Vagina (tissue), 2 donors: ENCODE measurements at regions not wholly inside any gene's neighbourhood (a gene's known extent, or its start where the extent isn't known, plus 50 kb on each side); places are given as distances from the start of the nearest gene placed in this dataset.
"Not testable (repeated sequence)": the region's sequence is repeated elsewhere in the genome, so short reads cannot be mapped to it uniquely, and the experiment has no call there.

Source experiments
- DNase-seq, 2 donors: peaks; one replicate each; pipeline ENCODE4 v3.0.0-alpha.2; 2017; ENCODE audit errors: extremely low spot score in 2 of 2
- H3K27ac ChIP-seq: fragments of 200-600 bp; sonication (generic); one replicate; pipeline ENCODE4 v1.5.1; 2019
- H3K27me3 ChIP-seq: fragments of 200-600 bp; sonication (generic); one replicate; pipeline ENCODE4 v1.5.1; 2019
- H3K36me3 ChIP-seq, 2 donors: fragments of 200-600 bp; sonication (generic); one replicate each; pipeline ENCODE4 v1.5.1; 2017 to 2019
- H3K4me1 ChIP-seq: fragments of 200-600 bp; sonication (generic); one replicate; pipeline ENCODE4 v1.5.1; 2019
- H3K4me3 ChIP-seq, 2 donors: fragments of 200-600 bp; sonication (generic); 1 replicate in 1 of 2; 2 replicates in 1 of 2; pipeline ENCODE4 v1.5.1; 2016 to 2019
- H3K9me3 ChIP-seq: fragments of 200-600 bp; sonication (generic); one replicate; pipeline ENCODE4 v1.5.1; 2019
- CTCF ChIP-seq, 3 experiments: fragments of 450-650 bp in 2 of 3; fragments of 200-600 bp in 1 of 3; sonication (generic) in 1 of 3; IDR thresholded peaks; one replicate each; pipeline ENCODE4 v1.5.1; 2017 to 2019; ENCODE audit warnings: antibody characterized with exemption in 3 of 3, mild to moderate bottlenecking in 2 of 3, moderate library complexity in 2 of 3
- POLR2A ChIP-seq, 2 donors: fragments of 450-650 bp; IDR thresholded peaks; one replicate each; pipeline ENCODE4 v1.6.1; 2017; ENCODE audit warnings: antibody characterized with exemption in 2 of 2, mild to moderate bottlenecking in 2 of 2, moderate library complexity in 2 of 2
- POLR2AphosphoS5 ChIP-seq, 2 donors: sonication (generic); formaldehyde crosslinking; IDR thresholded peaks; one replicate each; pipeline ENCODE4 v1.9.0; 2017; ENCODE audit warnings: antibody characterized with exemption in 2 of 2, mild to moderate bottlenecking in 2 of 2, low read depth in 1 of 2; ENCODE audit not compliant: insufficient read depth in 1 of 2
- intact Hi-C: fragments of 100-400 bp; cut with DNase I; formaldehyde crosslinking; loops from one replicate; pipeline ENCODE4 v1.15.1; 2023

- intact Hi-C loops = no loop called here
- TF ChIP-seq CTCF (IDR thresholded peaks at IDR 0.05) (no peak), POLR2AphosphoS5 (IDR thresholded peaks at IDR 0.05; ENCODE audit: insufficient read depth in 1 of 2, low read depth in 1 of 2) (no peak), POLR2A (IDR thresholded peaks at IDR 0.05) (no peak)
- DNase-seq = no peak
Measured at GRCh38 chr6:18640134-18640533, 253.0 kb downstream of the RNF144B start.

GRCh38 chr6:18640754-18641153 lies 253.6 kb downstream of the RNF144B start:
- no peak overlapping the region for H3K27ac ChIP-seq
- intact Hi-C loops = no loop called here
- H3K27me3 ChIP-seq = no peaks in the 10 kb centered on the region
- H3K4me1 ChIP-seq = no peaks in the 10 kb centered on the region
- H3K36me3 ChIP-seq = no peaks in the 10 kb centered on the region
- H3K9me3 ChIP-seq = no peaks in the 10 kb centered on the region
- no peak for DNase-seq
- TF ChIP-seq POLR2AphosphoS5 (IDR thresholded peaks at IDR 0.05; ENCODE audit: insufficient read depth in 1 of 2, low read depth in 1 of 2) (no peak), CTCF (IDR thresholded peaks at IDR 0.05) (no peak), POLR2A (IDR thresholded peaks at IDR 0.05) (no peak)
- H3K4me3 ChIP-seq = no peak overlapping the region

More at GRCh38 chr6:18640134-18640533, 253.0 kb downstream of the RNF144B start:
- Histone ChIP-seq H3K4me3 (no peak overlapping the region), H3K36me3 (no peaks in the 10 kb centered on the region), H3K9me3 (no peaks in the 10 kb centered on the region), H3K27me3 (no peaks in the 10 kb centered on the region), H3K27ac (no peak overlapping the region), H3K4me1 (no peaks in the 10 kb centered on the region)

- Histone ChIP-seq H3K4me1 (no peaks in the 10 kb centered on the region), H3K36me3 (no peaks in the 10 kb centered on the region), H3K27me3 (no peaks in the 10 kb centered on the region), H3K4me3 (no peak overlapping the region), H3K27ac (no peak overlapping the region), H3K9me3 (no peaks in the 10 kb centered on the region)
- TF ChIP-seq CTCF (IDR thresholded peaks at IDR 0.05) = no peak
- TF ChIP-seq POLR2AphosphoS5 (IDR thresholded peaks at IDR 0.05; ENCODE audit: insufficient read depth in 1 of 2, low read depth in 1 of 2) = no peak
- TF ChIP-seq POLR2A (IDR thresholded peaks at IDR 0.05) = no peak
- DNase-seq = no peak
- intact Hi-C loops = no loop called here
Measured at GRCh38 chr6:18654821-18655220, 267.7 kb downstream of the RNF144B start.

- intact Hi-C loops = no loop called here
- no peak overlapping the region for H3K27ac ChIP-seq
- no peaks in the 10 kb centered on the region for H3K9me3 ChIP-seq
- TF ChIP-seq CTCF (IDR thresholded peaks at IDR 0.05) (no peak), POLR2AphosphoS5 (IDR thresholded peaks at IDR 0.05; ENCODE audit: insufficient read depth in 1 of 2, low read depth in 1 of 2) (no peak), POLR2A (IDR thresholded peaks at IDR 0.05) (no peak)
- no peaks in the 10 kb centered on the region for H3K36me3 ChIP-seq
- no peak overlapping the region for H3K4me3 ChIP-seq
- no peak for DNase-seq
- no peaks in the 10 kb centered on the region for H3K27me3 ChIP-seq
- no peaks in the 10 kb centered on the region for H3K4me1 ChIP-seq
Measured at GRCh38 chr6:18656506-18656905, 269.4 kb downstream of the RNF144B start.

- H3K9me3 ChIP-seq, H3K4me3 ChIP-seq, intact Hi-C loops, H3K36me3 ChIP-seq, H3K27ac ChIP-seq, H3K4me1 ChIP-seq, H3K27me3 ChIP-seq, DNase-seq: not testable (repeated sequence)
Measured at GRCh38 chr6:18659994-18660393, 272.8 kb downstream of the RNF144B start.

- H3K27me3 ChIP-seq = no peaks in the 10 kb centered on the region
- no peaks in the 10 kb centered on the region for H3K36me3 ChIP-seq
- H3K27ac ChIP-seq = no peak overlapping the region
- intact Hi-C loops = no loop called here
- H3K9me3 ChIP-seq = no peaks in the 10 kb centered on the region
- DNase-seq = no peak
- no peak overlapping the region for H3K4me3 ChIP-seq
- TF ChIP-seq CTCF (IDR thresholded peaks at IDR 0.05) = no peak
- TF ChIP-seq POLR2A (IDR thresholded peaks at IDR 0.05) = no peak
- no peak for TF ChIP-seq POLR2AphosphoS5 (IDR thresholded peaks at IDR 0.05; ENCODE audit: insufficient read depth in 1 of 2, low read depth in 1 of 2)
- H3K4me1 ChIP-seq = no peaks in the 10 kb centered on the region
Measured at GRCh38 chr6:18663011-18663410, 275.9 kb downstream of the RNF144B start.
